PC-3 (cell line): ENCODE measurements at regions not wholly inside any gene's neighbourhood (a gene's known extent, or its start where the extent isn't known, plus 50 kb on each side); places are given as distances from the start of the nearest gene placed in this dataset.
A peak's percentile ranks its signal among the peaks of the same experiment; 100 is the strongest.

Source experiments
- ATAC-seq: fragments of 200-7000 bp; cut with Tn5 transposase; 2 replicates; pipeline ENCODE4 v1.9.1; 2020; ENCODE audit warnings: mild to moderate bottlenecking, moderate library complexity
- BruUV-seq: library from RNA; stranded (reverse); fragments of 400-500 nt; replicated peaks from 2 replicates; lab custom pipeline; 2021; lab: Mats Ljungman, UMichigan
- CTCF ChIA-PET: fragments of 300-600 bp; sonication (Branson Sonifier 250); formaldehyde crosslinking; loops from one replicate; lab custom pipeline; 2022; ENCODE audit warnings: antibody characterized with exemption; lab: Charles Lee
- POLR2A ChIA-PET: fragments of 300-600 bp; sonication (Branson Sonifier 250); formaldehyde crosslinking; loops from one replicate; lab custom pipeline; 2022; ENCODE audit warnings: antibody characterized with exemption; ENCODE audit not compliant: unreplicated experiment; lab: Charles Lee
- DNase-seq: peaks from one replicate; pipeline ENCODE4 v3.0.0-alpha.2; 2015
- H2AFZ ChIP-seq: fragments of 300-600 bp; sonication (generic); 2 replicates; pipeline ENCODE4 v1.6.0; 2016; ENCODE audit warnings: antibody characterized with exemption, low read length
- H3F3A ChIP-seq: fragments of 300-600 bp; sonication (generic); one replicate; pipeline ENCODE4 v1.6.0; 2017; ENCODE audit warnings: antibody characterized with exemption, low read length, control low read depth, mild to moderate bottlenecking; ENCODE audit not compliant: unreplicated experiment
- H3K27ac ChIP-seq: fragments of 300-600 bp; sonication (generic); 2 replicates; pipeline ENCODE4 v1.5.1; 2016; ENCODE audit warnings: mild to moderate bottlenecking, low read length
- H3K27me3 ChIP-seq: fragments of 300-600 bp; sonication (generic); 2 replicates; pipeline ENCODE4 v1.6.1; 2016; ENCODE audit warnings: low read length, mixed read lengths
- H3K36me3 ChIP-seq: fragments of 300-600 bp; sonication (generic); 2 replicates; pipeline ENCODE4 v1.6.1; 2016; ENCODE audit warnings: low read depth, mixed run types, low read length, mixed read lengths
- H3K4me1 ChIP-seq: fragments of 300-600 bp; sonication (generic); 2 replicates; pipeline ENCODE4 v1.5.1; 2016; ENCODE audit warnings: low read length; ENCODE audit not compliant: insufficient read depth
- H3K4me2 ChIP-seq: fragments of 300-600 bp; sonication (generic); 2 replicates; pipeline ENCODE4 v1.6.0; 2016; ENCODE audit warnings: low read length
- H3K4me3 ChIP-seq: fragments of 300-600 bp; sonication (generic); 2 replicates; pipeline ENCODE4 v1.5.1; 2016; ENCODE audit warnings: mild to moderate bottlenecking, low read length, mixed read lengths
- H3K79me2 ChIP-seq: fragments of 300-600 bp; sonication (generic); 2 replicates; pipeline ENCODE4 v1.6.1; 2017; ENCODE audit warnings: low read length, mixed read lengths
- H3K9ac ChIP-seq: fragments of 300-600 bp; sonication (generic); 2 replicates; pipeline ENCODE4 v1.6.0; 2016; ENCODE audit warnings: mild to moderate bottlenecking, low read length
- H3K9me2 ChIP-seq: fragments of 300-600 bp; sonication (generic); replicated peaks from 2 replicates; pipeline ENCODE4 v1.6.1; 2016; ENCODE audit warnings: mixed run types, low read length, mixed read lengths
- H3K9me3 ChIP-seq: fragments of 300-600 bp; sonication (generic); 2 replicates; pipeline ENCODE4 v1.6.1; 2016; ENCODE audit warnings: low read length, mixed read lengths
- H4K20me1 ChIP-seq: fragments of 300-600 bp; sonication (generic); 2 replicates; pipeline ENCODE4 v1.6.1; 2016; ENCODE audit warnings: low read length, mixed read lengths
- CTCF ChIP-seq: fragments of 300-600 bp; sonication (generic); conservative IDR thresholded peaks from 2 replicates; pipeline ENCODE4 v1.5.1; 2017; ENCODE audit warnings: antibody characterized with exemption, low read depth, mild to moderate bottlenecking, low read length
- EZH2 ChIP-seq: fragments of 300-600 bp; sonication (generic); IDR thresholded peaks from one replicate; pipeline ENCODE4 v1.6.1; 2017; ENCODE audit warnings: antibody characterized with exemption, mild to moderate bottlenecking, low read length; ENCODE audit not compliant: unreplicated experiment
- EZH2phosphoT487 ChIP-seq: fragments of 300-600 bp; sonication (generic); IDR thresholded peaks from 2 replicates; pipeline ENCODE4 v1.6.1; 2018; ENCODE audit warnings: mild to moderate bottlenecking, antibody characterized with exemption, low read length, borderline replicate concordance
- intact Hi-C: fragments of 100-400 bp; cut with micrococcal nuclease; formaldehyde crosslinking; loops from 2 replicates; pipeline ENCODE4 v1.9.0; 2023

- CTCF ChIA-PET: no interaction called here
- TF ChIP-seq EZH2phosphoT487 (no peak), EZH2 (no peak), CTCF (no peak)
- no peaks in the 10 kb centered on the region for H4K20me1 ChIP-seq
- peaks cover 23% of the 10 kb centered on the region for H3K4me1 ChIP-seq
- no peaks in the 10 kb centered on the region for H3F3A ChIP-seq
- no peaks in the 10 kb centered on the region for H3K9me3 ChIP-seq
- DNase-seq (peak; percentile 82), ATAC-seq (peak; percentile 69)
- intact Hi-C loops: no loop called here
- H3K79me2 ChIP-seq: no peaks in the 10 kb centered on the region
- H3K27me3 ChIP-seq: no peaks in the 10 kb centered on the region
- H2AFZ ChIP-seq: peak overlapping the region; percentile 35; the same call in 1 of the 2 replicates
- H3K27ac ChIP-seq: peak overlapping the region; percentile 90
- peak overlapping the region; percentile 7; the same call in 1 of the 2 replicates for H3K4me2 ChIP-seq
- BruUV-seq: no TSS peak
- H3K4me3 ChIP-seq: no peak overlapping the region
- H3K9ac ChIP-seq: peak overlapping the region; percentile 64
- POLR2A ChIA-PET: no interaction called here
- H3K9me2 ChIP-seq: no peaks in the 10 kb centered on the region
- no peaks in the 10 kb centered on the region for H3K36me3 ChIP-seq
These were observed 447.4 kb downstream of the COG6 start for GRCh38 chr13:40102854-40103253.

GRCh38 chr13:40103864-40104263 is 448.4 kb downstream of the COG6 start:
- ChIA-PET CTCF (no interaction called here), POLR2A (no interaction called here)
- H3K9ac ChIP-seq: peak overlapping the region; percentile 64; the same call in 1 of the 2 replicates
- H3K9me2 ChIP-seq: no peaks in the 10 kb centered on the region
- H3F3A ChIP-seq: no peaks in the 10 kb centered on the region
- no peaks in the 10 kb centered on the region for H3K9me3 ChIP-seq
- H3K4me3 ChIP-seq: no peak overlapping the region
- H3K4me1 ChIP-seq: peaks cover 26% of the 10 kb centered on the region
- peak; percentile 47 for DNase-seq
- 0 out of 2 replicates have a peak, but pooled peaks have one; percentile 20 for ATAC-seq
- H3K4me2 ChIP-seq: peak overlapping the region; percentile 41; the same call in 1 of the 2 replicates
- H3K36me3 ChIP-seq: no peaks in the 10 kb centered on the region
- H3K79me2 ChIP-seq: no peaks in the 10 kb centered on the region
- TF ChIP-seq EZH2 (no peak), CTCF (no peak), EZH2phosphoT487 (no peak)
- BruUV-seq: no TSS peak
- peak overlapping the region; percentile 90 for H3K27ac ChIP-seq
- intact Hi-C loops: no loop called here
- no peaks in the 10 kb centered on the region for H4K20me1 ChIP-seq
- no peaks in the 10 kb centered on the region for H3K27me3 ChIP-seq
- H2AFZ ChIP-seq: no peak overlapping the region

GRCh38 chr13:40105231-40105630 is 449.8 kb downstream of the COG6 start:
- H3K79me2 ChIP-seq: no peaks in the 10 kb centered on the region
- TF ChIP-seq EZH2 (no peak), EZH2phosphoT487 (no peak), CTCF (no peak)
- CTCF ChIA-PET: no interaction called here
- no peaks in the 10 kb centered on the region for H3K9me2 ChIP-seq
- H2AFZ ChIP-seq: no peak overlapping the region
- H3K4me2 ChIP-seq: no peak overlapping the region
- no peaks in the 10 kb centered on the region for H3F3A ChIP-seq
- intact Hi-C loops: no loop called here
- H3K27ac ChIP-seq: no peak overlapping the region
- no peak overlapping the region for H3K4me3 ChIP-seq
- H3K4me1 ChIP-seq: peaks cover 38% of the 10 kb centered on the region
- BruUV-seq: no TSS peak
- no peak overlapping the region for H3K9ac ChIP-seq
- POLR2A ChIA-PET: no interaction called here
- no peaks in the 10 kb centered on the region for H4K20me1 ChIP-seq
- ATAC-seq (no peak), DNase-seq (no peak)
- no peaks in the 10 kb centered on the region for H3K36me3 ChIP-seq
- H3K27me3 ChIP-seq: no peaks in the 10 kb centered on the region
- no peaks in the 10 kb centered on the region for H3K9me3 ChIP-seq
